ENCODE measurements at regions not wholly inside any gene's neighbourhood (a gene's known extent, or its start where the extent isn't known, plus 50 kb on each side); places are given as distances from the start of the nearest gene placed in this dataset.

- DNase-seq (ENCODE audit: low read depth in 2 of 2), result no peak
Measured at GRCh38 chr13:74084375-74084935, 49.7 kb downstream of the KLF12 start.

- no peak for DNase-seq (ENCODE audit: low read depth in 2 of 2)
Measured at GRCh38 chr13:74082741-74083160, 51.5 kb downstream of the KLF12 start.

DNA sequence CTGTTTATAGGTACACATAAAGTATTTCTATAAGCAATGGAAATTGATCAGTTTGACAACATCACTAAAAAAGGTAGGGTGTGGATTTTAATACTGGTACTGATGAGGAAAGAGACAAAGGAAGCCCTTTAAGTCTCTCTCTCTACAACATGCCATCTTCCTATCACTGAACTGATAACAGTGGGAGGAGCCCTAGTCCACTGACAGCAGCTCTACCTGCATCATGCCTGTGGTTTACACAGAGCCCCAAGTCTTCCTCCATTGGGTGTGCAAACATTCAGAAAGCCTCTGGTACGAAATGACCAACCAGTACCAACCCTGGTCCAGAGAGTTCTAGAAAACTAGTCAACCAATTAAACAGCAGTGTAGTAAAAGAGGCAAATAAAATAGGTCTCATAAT, 53.4 kb downstream of the KLF12 start:
- DNase-seq (ENCODE audit: low read depth in 2 of 2), result no peak

GRCh38 chr13:74077792-74078191, 56.4 kb downstream of the KLF12 start:
- DNase-seq (ENCODE audit: low read depth in 2 of 2), result no peak

DNA sequence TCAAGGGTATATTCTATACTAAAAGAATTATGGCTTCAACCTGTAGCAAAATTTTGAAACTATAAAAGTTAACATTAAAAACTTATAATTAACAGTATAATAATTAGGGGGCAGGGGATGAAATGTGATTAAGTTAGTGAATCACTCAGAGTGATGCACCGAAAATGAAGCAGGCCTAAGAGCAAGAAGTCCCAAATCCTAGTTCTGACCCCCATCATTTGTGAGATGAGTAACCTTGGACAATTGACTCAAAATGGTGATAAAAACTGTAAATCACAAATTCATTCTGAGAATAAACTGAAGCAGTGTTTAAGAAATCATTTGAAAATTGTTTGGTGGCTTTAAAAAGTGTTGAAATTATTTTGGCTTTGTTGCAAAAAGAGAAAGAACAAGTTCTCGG, 56.8 kb downstream of the KLF12 start:
- DNase-seq (ENCODE audit: low read depth in 2 of 2), result no peak

DNA sequence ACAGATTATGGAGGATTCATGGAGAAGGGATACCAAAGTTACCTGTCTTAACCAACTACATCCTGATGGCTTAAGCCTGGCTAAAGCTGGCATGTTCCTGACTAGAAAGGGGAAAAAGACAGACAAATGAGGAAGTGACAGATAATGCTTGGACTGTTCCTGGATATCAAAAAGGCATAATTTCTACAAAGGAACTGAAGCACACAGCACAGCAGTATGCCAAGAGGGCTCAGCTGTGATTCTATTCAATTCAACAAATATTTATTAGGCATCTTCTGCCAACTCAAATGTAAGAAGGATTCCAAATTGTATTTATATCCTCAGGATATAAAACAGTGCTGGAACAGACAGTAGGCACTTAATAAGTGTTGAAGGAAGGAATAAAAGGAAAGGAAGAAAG, 59.5 kb downstream of the KLF12 start:
- DNase-seq (ENCODE audit: low read depth in 2 of 2), result no peak

DNA sequence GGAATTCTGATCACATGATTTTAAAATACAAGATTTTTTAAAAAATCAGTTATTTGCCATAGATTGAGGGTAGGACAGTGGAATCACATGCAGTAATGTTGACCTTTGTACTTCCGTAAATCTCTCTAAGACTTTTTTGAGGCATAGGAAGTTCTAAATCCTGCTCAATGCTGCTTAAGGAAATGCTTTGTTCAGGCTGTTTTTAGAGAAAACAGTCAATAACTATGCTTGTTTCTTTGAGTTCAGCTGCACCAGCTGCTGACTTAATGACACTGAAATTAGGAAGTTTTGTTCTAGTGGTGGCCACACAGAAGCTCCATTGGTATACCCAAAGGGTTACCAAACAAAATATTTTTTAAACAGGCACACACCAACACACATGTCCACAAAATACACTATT, 60.9 kb downstream of the KLF12 start:
- DNase-seq (ENCODE audit: low read depth in 2 of 2), result no peak

- no peak for DNase-seq (ENCODE audit: low read depth in 2 of 2)
Measured at GRCh38 chr13:74070513-74070912, 63.7 kb downstream of the KLF12 start.

DNA sequence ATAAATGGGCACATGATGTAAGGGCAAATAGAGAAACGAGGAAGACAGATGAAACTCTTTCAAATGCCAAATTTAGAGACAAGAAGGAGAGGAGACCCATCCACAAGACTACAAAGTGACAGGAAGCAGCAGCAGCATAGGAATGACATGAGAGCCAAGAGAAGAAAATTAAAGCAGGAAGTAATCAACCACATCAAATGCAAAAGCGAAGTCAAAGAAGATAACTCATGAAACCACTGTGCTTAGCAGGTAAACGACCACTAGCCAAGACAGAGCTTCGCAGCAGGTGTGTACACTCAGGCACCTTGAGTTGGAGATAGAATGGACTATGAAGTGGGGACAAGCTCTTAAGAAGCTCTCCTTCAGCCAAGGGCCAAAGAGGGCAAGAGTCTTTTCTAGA, 64.1 kb downstream of the KLF12 start:
- DNase-seq (ENCODE audit: low read depth in 2 of 2), result no peak

DNA sequence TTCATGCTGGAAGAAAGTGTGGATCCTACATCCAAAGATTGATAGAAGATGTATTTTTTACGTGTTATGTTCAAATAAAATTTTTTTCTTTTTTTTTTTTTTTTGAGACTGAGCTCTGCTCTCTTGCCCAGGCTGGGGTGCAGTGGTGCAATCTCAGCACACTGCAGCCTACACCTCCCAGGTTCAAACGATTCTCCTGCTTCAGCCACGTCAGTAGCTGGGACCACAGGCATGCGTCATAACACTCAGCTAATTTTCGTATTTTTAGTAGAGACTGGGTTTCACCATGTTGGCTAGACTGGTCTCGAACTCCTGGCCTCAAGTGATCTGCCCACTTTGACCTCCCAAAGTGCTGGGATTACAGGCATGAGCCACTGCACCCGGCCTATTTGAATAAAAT, 65.7 kb downstream of the KLF12 start:
- DNase-seq (ENCODE audit: low read depth in 2 of 2), result no peak

DNA sequence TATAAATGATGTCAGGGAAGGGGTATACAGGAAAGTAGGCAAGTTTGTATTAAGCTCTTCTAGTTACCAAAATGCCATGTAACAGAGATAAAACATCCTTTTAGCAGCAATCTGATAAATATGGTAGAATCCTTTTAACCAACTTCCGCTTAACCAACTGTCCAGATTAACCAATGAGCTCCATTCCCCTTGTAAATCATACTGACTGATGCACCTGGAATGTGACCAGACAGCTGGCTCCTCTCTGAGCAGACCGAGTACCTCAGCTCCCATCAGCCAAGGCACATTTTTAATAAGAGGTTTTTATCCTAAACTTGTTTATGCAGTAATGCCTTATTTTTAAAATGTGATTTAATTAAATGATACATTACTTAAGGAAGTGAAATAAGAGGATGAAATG, 66.4 kb downstream of the KLF12 start:
- no peak for DNase-seq (ENCODE audit: low read depth in 2 of 2)

- DNase-seq (ENCODE audit: low read depth in 2 of 2), result no peak
Measured at GRCh38 chr13:74066937-74067336, 67.3 kb downstream of the KLF12 start.

DNA sequence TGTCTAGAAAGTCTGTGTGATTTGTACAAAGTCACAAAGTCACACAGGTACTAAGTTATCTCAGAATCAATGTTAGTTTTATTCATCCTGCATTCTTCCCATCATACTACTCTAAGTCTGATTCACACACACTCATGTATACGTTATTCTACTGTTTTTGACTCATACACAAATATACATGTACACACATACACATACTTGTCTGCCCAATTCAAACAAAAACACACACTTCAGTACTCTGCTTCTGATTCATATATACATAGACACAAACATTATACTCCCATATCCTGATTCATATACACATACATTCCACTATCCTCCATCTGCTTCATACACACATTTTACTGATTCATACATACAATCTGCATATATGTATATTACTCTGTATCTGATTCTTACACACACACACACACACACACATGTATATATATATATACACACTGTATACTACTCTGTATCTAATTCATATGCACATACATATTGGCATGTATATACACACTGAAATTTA, 69.3 kb downstream of the KLF12 start:
- no peak for DNase-seq (ENCODE audit: low read depth in 2 of 2)

GRCh38 chr13:74063533-74064100, 70.6 kb downstream of the KLF12 start:
- no peak for DNase-seq (ENCODE audit: low read depth in 2 of 2)

- no peak for DNase-seq (ENCODE audit: low read depth in 2 of 2)
Measured at GRCh38 chr13:74062933-74063332, 71.3 kb downstream of the KLF12 start.

- no peak for DNase-seq (ENCODE audit: low read depth in 2 of 2)
Measured at GRCh38 chr13:74061926-74062595, 72.1 kb downstream of the KLF12 start.

GRCh38 chr13:74056801-74057542, 77.2 kb downstream of the KLF12 start:
- DNase-seq (ENCODE audit: low read depth in 2 of 2), result no peak

DNA sequence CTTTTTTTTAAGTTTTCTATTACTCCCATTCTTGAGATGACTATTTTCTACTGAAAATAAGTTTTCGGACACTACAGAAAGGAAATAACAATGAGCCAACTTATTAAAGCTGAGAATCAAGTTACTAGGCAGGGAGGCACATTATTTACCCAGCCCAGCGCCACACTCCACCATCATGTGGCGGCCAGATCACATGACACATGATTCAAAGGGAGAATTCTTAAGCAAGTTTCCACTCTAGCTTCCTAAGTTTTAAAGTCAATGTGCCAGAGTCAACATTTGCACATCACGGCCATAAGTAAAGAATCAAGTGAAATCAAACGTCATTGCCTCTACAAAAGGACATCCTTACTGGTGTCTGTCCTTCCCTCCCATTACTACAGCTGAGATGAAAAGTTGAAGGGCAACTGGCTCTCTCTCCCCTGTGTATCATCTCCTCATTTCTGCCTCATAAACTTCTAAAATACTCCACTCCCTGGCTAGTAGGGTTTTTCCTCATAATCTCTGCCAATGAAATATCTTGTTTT, 81.7 kb downstream of the KLF12 start:
- no peak for DNase-seq (ENCODE audit: low read depth in 2 of 2)

GRCh38 chr13:74048756-74049155, 85.4 kb downstream of the KLF12 start:
- no peak for DNase-seq (ENCODE audit: low read depth in 2 of 2)

DNA sequence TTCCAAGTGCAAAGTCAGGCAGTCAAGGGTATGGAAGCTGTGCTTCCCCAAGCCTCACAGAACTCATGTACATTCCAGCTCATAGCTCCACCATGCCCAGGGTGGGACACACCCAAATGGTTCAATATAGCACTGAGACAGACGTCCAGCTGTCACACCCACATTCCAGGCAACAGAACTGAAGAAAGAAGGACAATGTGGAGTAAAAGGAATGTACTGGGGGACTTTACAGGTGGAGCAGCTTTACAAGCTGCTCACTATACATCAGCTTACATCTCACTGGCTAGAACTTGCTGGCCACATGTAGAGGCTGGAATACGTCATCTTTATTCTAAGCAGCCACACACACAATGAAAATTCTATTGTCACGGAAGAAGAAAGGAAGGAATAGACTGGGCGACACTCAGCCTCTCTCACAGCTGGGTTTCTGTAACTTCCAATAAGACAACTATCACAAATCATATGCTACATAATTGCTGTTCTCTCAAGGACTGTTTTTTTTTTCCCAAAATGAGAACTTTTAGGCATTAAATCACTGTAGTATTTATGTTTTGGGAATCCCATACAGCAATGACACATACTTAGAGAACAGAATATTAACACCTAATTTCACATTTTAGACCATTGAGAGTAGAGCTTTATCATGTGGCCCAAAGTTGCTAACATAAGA, 86.1 kb downstream of the KLF12 start:
- DNase-seq (ENCODE audit: low read depth in 2 of 2), result no peak

- DNase-seq (ENCODE audit: low read depth in 2 of 2), result no peak
Measured at GRCh38 chr13:74046431-74046830, 87.8 kb downstream of the KLF12 start.

GRCh38 chr13:74045583-74045982, 88.6 kb downstream of the KLF12 start:
- no peak for DNase-seq (ENCODE audit: low read depth in 2 of 2)
